GM12873 (cell line): ENCODE measurements at regions not wholly inside any gene's neighbourhood (a gene's known extent, or its start where the extent isn't known, plus 50 kb on each side); places are given as distances from the start of the nearest gene placed in this dataset.

ENCODE experiments used
- CTCF ChIP-seq: IDR thresholded peaks from 2 replicates; pipeline ENCODE4 v1.5.1; 2012; ENCODE audit warnings: low read depth, mild to moderate bottlenecking, moderate library complexity, low read length, control low read depth; ENCODE audit not compliant: insufficient read depth; ENCODE audit errors: missing control alignments

GRCh38 chr2:156675896-156676295 lies 239.7 kb downstream of the GPD2 start:
- no peak for TF ChIP-seq CTCF

- TF ChIP-seq CTCF = no peak
Observed at GRCh38 chr2:156679820-156680219, 243.6 kb downstream of the GPD2 start.

- no peak for TF ChIP-seq CTCF
Observed at GRCh38 chr2:156680266-156680665, 244.1 kb downstream of the GPD2 start.

- TF ChIP-seq CTCF = no peak
Observed at GRCh38 chr2:156687126-156687525, 250.9 kb downstream of the GPD2 start.

GRCh38 chr2:156687715-156688114 lies 251.5 kb downstream of the GPD2 start:
- no peak for TF ChIP-seq CTCF

- no peak for TF ChIP-seq CTCF
Observed at GRCh38 chr2:156689939-156690338, 253.8 kb downstream of the GPD2 start.

GRCh38 chr2:156691014-156691413 lies 254.8 kb downstream of the GPD2 start:
- no peak for TF ChIP-seq CTCF
